Midbrain (tissue), 1 donor: ENCODE measurements at regions not wholly inside any gene's neighbourhood (a gene's known extent, or its start where the extent isn't known, plus 50 kb on each side); places are given as distances from the start of the nearest gene placed in this dataset.

Experiments
- DNase-seq: peaks from one replicate; lab custom pipeline; 2025; lab: John Stamatoyannopoulos, UW

DNA sequence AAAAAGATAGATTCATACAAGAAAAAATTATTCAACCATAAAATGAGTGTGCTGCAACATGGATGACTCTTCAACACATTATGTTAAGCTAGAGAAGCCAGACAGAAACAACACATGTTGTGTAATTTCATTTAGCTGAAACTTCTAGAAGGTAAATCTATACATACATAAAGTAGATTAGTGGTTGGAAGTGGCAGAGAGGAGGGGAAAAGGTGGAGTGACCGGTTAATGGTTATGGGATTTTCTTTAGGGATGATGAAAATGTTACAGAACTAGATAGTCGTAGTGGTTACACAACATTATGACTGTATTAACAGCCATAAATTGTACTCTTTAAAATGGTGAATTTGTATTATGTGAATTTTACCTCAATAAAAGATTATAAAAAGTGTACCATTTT lies 304.1 kb upstream of the SLC35B3 start:
- no peak for DNase-seq

DNA sequence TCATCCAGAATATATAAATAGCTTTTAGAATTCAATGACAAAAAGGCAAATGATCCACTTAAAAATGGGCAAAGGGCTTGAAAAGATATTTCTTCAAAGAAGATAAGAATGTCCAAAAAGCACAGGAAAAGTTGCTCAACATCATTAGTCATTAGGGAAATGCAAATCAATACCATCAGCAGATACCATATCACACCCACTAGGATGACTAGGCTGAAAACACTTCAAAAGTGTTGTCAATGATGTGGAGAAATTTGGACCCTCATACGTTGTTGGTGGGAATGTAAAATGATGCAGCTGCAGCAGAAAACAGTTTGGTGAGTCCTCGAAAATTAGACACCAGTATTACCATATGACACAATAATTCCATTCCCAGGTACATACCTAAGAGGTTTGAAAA lies 303.6 kb upstream of the SLC35B3 start:
- DNase-seq, result no peak

DNA sequence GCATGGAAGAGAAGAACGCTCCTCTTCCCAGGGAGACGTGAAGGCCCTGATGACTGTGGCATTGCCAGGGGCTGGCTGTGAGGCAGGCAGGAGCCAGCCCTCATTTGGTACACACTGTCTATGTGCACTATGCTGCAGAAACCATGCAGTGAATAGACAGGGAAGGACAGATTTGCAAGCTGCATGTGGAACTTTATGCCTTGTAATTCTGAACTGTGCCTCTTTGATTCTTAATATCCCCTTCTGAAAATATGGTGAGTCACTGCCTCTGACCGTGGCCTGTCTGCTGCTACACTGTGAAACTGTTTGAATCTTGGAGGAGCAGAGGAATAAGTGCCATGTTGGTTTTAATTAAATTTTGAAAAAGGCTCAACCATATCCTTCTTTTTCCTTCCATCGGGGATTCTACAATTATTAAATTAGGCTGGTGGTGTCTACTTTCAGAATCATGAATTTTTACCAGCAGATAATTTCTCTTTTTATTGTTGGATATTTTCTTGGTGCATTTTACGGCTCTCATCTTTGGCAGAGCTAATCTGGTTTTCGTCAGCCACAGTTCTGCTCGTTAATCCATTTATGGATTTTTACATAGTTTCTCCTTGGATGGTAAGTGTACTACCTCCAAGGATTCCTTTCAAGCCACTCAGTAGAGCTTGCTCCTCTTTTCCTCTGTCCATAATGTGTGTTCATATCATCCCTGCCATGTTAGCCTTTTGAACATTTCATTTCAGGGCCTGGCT lies 301.0 kb upstream of the SLC35B3 start:
- DNase-seq, result no peak

DNA sequence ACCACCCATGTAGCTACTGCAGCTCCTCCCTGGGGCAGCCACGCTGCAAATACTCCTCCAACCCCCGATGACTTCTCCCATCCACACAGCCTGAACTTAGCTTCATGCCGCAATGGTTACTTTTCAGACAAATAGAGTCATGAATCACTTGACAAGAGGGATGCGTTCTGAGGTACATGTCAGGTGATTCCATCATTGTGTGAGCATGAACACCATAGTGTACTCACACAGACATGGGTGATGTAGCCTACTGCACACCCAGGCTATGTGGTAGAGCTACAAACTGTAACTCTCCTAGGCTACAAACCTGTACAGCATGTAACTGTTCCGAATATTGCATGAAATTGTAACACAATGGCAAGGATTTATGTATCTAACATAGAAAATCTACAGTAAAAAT lies 298.5 kb upstream of the SLC35B3 start:
- no peak for DNase-seq

DNA sequence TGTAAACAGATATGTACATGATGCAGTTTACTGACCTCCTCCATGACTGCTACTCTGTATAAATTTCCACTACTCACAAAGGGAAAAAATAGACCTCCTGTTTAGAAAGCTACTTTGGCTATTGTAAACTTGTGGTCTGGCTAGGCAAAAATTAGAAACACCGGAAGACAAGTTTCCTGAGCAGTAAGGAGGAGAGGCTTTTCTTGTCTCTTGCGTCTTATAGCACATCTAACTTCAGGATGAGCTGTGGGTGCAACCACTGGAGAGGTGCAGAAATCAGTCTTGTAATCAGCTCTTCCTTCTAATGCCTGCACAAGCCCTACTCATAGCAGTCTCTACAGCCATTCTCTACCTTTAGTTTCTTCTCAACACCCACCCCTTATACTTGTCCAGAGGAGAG lies 296.5 kb upstream of the SLC35B3 start:
- no peak for DNase-seq

DNA sequence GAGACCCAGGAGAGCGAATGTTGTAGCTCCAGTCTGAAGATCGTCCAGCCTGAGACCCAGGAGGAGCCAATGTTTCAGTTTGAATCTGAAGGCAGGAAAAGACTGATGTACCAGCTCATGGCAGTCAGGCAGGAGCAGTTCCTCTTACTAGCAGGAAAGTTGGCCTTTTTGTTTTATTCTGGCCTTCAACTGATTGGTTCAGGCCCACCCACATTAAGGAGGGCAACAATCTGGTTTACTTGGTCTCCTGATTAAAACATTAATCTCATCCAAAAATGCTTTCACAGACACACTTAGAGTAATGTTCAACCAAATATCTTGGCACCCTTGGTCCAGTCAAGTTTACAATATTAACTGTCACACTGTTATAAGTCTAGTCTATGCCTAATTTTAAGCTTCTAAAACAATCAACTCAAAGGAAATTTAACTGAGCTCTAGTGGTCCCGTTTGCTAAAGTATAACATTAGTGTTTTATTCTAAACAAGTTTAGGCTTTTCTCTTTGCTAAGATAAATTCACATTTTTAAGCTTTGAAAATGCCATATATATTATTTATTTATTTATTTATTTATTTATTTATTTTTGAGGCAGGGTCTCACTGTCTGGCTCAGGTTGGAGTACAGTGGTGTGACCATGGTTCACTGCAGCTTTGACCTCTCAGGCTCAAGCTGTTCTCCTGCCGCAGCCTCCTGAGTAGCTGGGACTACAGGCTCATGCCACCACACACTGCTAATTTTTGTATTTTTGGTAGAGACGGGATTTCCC lies 275.5 kb upstream of the SLC35B3 start:
- no peak for DNase-seq

DNA sequence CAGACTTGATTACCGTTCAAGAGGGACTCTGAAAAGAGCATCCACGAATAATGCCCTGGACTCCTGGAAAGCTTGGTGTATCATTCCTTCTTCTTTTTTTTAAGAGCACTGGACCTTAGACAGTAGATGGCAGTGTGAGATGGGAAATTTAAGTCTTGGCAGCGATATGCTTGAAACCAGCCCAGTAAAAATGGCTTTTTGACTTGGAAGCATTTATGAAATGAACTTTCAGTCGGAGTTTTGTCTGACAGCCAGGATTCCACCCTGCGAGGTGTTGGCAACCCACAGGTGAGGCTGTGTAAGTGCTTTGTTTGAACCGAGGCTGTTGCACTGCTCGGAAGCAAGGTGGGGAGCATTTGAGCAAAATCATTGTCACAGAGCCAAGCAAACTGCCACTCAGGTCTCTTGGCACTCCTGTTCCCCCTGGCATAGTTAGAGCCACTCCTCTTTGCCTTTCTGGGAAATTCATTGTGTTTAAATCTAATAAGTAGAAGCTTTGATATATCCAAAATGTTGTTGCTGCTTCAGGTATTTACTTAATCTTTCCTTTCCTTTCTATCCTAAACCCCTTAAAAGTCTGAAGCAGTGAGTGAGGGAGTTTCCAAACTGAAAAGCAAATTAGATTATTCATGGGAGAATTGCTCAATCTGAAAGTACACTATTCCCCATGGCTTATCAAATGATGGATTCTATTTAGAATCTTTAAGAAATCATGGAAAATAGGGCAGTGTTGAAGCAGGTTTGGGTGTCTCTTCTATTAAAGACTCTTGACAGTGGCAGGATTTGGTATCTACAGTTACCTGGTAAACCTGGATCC lies 272.8 kb upstream of the SLC35B3 start:
- DNase-seq, result peak; percentile 5

DNA sequence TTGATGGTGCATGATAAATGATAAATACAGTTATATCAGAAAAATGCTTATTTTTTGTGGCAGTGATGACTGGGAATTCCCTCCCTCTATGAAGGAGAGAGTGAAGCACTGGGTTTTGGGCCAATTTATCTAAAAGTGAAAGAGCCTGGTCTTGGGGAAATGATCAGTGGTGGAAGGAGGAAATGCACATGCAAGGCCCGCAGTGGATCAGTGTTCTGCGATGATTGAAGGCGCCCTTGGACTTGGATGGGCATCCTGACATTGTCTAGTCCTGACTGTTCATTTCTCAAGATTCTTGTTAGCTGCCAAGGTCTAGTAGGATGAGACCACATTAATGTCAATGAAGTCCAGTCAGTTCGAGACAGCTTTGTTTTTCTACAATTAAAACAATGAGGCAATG lies 272.0 kb upstream of the SLC35B3 start:
- no peak for DNase-seq

DNA sequence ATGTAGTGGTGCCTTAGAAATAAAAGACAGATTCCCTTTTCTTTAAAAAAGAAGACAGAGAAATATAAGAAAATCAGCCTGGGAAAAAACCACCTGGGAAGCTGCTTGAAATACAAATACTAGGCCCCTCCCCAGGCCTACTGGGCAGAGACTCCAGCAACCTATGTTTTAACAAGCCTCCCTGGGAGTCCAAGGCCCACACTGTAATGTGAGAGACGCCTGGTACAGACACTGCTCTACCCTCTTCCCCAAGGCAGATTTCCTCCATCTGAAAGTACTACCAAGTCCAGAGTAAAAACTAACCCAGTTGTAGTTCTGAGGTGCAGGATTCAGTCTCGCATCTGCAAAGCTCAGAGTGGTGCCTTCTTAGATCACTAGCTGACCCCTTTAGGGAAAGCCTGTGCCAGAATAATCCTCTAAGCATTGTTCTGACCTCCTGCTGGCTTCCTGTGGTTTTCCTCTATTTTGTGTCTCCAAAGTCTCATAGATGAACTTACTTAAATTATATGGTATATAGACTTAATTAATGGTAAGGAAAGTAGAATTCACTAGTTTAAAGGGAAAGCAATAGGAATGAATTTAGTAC lies 270.2 kb upstream of the SLC35B3 start:
- DNase-seq, result no peak

DNA sequence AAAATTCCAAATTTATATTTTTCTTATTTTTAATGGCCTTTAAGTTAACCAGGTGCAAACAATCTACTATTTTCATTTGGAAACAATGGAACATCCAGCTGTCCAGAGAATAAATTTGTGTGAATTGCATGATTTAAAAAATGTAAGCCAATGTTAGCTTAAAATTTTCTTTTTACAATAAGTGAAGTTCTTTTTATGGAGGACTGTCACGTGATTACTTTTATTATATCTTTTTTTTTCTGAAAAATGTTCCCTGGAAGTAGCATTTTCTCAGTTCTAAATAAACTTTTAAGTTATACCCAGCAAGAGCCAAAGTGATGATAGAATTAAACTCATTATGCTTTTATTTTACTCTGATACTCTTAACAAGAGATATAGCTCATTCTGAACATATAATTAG lies 267.7 kb upstream of the SLC35B3 start:
- no peak for DNase-seq

DNA sequence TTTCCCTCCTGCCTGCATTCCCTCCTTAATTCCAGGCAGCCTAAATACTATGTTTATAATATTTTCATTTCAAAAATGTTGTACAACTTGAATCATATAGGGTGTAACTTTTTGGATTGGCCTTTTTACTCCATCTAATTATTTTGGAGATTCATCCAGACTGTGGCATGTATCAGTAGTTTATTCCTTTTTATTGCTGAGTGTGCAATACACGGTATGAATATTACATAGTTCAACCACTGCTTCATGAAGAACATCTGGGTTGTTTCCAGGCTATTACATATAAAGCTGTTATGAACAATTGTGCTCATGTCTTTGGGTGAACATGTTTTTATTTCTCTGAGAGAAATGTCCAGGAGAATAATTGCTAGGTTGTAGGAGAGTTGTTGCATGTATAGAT lies 253.5 kb upstream of the SLC35B3 start:
- no peak for DNase-seq

DNA sequence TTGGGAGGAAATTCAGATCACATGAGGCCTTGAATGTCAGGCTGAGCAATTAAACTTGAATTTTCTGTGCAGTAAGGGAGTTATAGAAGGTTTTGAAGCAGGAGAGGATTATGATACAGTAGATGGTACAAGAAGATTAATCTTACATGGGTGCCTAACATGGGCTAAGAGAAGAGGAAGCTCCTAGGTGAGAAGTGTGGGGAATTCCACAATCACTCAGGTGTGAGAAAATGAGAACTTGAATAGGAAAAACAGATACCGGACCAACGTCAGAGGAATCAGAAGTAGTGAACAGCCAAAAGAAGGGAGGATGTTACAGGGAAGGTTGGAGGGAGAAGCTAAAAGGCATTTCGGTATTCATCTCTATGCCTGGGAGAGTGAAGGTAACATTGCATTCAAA lies 250.7 kb upstream of the SLC35B3 start:
- DNase-seq, result no peak

DNA sequence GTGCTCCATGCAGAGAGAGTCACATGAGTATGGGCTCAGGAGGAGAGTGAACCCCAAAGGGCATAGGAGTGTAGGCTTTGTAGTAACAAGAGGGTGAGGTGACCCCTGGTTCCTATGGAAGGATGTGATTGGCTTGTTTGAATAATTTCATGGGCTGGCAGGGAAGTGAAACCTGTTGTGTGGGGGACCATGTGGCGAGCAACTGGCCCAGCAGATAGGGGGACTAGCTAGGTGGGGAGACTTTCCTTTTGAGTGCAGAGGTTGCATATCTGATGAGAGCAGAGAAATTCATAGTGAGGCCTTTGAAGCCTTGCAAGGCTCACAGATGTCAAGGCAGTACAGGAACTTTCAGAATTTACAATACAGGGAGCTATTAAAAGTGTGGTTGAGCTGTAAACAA lies 247.9 kb upstream of the SLC35B3 start:
- DNase-seq, result no peak

DNA sequence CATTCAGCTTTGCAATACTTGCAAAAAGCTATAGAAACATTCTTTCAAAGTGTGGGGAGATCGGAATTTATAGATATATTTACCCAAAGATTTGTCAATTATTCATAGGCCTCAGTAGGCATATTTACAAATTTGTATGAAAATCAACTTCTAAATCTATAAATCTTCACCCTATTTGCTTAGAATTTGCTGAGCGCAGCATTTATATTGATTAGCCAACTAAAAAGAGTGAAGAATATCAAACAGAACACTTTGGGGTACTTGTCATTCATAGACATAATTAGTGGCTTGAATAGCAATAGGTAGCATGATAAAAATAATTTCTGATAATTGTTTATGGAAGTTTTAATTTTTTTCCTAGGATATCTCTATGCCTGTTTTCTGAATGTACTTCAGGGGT lies 244.5 kb upstream of the SLC35B3 start:
- DNase-seq, result no peak

DNA sequence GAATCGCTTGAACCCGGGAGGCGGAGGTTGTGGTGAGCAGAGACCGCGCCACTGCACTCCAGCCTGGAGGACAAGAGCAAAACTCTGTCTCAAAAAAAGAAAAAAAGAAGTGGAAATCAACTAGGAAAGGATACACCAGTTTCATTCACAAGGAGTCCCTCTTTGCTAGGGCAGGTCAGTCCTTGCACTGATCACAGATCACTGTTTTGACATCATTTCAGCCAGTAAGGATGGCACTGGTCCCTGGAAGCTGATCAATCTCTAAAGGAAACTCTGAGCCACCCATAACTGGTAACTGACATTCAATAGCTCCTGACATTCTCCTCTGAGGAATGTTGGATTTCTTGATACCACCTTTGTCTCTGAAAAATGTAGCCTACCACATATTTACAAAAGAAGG lies 243.1 kb upstream of the SLC35B3 start:
- DNase-seq, result no peak

DNA sequence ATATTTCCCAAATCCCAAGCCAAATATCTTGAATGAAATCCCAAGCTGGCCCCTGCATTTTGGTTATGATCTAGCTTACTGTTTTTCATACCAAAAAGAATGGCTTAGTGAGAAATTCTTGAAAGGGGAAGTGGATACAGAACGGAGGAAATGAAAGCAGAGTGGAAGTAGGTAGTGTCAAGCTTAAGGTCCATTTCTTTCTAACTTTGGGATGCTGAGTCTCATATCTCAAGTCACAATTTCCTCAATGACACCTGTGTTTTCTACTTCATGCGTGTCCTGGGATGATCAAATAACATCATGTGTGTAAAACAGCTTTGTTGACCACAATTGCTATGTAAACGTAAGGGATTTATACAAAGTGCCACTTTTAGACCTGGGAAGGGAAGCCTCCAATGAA lies 238.8 kb upstream of the SLC35B3 start:
- no peak for DNase-seq

DNA sequence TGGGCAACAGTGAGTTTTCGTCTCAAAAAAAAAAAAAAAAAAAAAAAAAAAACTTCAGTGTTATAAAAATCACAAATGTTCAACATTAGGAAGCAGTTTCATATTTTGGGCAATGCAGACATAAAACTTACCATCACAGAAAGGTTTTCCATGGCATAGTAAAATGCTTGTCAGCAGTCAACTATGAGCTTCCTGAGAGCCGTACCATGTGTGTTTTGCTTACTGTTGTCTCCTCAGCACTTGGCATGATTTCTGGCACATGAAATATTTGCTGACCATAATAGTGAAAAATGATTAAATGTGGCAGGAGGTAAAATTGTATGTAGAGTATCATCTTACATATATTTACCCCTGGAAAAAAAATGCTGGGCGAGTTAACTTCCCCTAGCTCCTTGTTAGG lies 237.5 kb upstream of the SLC35B3 start:
- no peak for DNase-seq

DNA sequence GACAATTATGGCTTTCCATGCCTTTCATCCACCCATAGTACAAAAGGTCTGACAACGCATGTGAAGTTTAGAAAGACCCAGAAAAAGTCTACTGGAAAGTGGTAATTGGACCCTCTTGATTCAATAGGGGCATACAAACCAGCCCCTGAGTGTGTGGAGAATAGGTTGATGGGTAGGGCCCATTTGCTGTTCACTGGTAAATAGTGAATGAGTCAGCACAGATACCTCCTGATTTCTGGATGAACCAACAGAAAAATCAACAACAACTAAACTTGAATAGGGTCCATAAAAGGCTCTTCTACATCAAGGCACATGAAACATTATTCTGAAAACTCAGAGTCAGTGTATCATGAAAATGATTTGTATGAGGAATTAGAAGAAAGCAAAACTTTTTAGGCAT lies 235.4 kb upstream of the SLC35B3 start:
- DNase-seq, result no peak

DNA sequence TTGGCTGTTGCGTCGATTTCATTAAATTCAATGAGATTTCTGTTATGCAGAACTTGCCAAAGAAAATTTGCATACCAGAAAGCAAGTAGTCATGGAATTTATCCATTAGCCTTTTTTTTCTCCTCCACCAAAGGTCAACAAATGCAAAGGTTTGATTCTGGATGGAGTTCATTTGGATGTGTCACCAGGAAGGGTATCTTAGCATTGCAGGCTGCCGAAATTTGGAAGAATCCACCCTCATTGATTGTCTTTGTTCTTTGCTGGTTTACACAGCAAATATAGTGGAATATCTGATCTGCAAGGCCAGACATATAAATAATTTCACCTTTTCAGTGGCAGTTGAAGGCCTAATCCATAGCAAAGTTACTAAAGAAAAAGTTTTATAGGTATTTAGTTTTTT lies 229.4 kb upstream of the SLC35B3 start:
- DNase-seq, result no peak

DNA sequence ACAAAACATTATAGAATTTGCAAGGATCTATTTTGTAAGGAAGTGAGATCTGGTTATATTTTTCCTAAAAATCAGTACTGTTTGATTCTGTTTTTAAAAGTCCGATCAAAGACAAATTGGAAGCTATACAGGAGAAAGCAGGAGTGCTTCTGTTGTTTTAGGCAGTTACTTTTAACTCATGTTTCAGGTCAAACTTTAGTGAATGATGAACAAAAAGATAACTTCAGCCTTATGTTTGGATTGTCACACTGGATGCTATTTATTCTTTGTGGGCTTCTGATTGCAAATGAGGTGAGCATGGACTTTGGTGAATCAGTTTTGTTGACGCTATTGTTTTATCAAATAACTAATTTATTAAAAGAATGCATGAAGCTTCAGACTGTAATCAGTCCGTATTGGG lies 228.7 kb upstream of the SLC35B3 start:
- DNase-seq, result no peak

DNA sequence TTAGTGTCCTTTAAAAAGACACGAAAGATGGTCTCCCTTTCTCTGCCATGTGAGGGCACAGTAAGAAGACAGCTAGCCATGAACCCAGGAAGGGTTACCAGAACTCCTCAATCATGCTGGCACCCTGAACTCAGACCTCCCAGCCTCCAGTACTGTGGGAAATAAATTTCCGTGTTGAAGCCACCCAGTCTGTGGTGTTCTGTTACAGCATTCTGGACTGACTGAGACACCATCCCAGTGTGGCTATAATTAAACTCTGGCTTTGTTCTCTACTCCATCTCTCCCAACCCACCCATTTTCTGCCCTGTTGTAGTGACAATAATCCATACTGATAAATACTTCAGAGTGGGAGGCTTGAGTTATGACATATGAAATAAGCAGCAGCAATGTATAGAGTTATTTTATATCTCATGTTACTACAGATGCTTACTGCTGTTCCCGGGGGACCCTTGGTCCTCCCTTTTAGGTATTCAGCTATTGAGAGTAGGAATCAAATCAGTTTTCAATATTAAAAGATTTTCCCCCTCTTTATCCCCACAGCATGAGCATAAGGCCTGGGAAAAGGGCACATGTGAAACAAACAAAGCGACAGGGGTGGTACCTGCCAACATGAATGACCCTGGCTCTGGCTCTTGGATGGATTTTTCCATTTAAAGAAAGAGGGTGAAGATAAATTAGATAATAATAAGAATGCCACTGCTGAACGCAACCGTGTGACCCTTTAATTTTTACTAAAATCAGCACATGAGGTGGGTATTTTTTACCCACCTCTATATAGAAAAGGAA lies 224.3 kb upstream of the SLC35B3 start:
- no peak for DNase-seq

DNA sequence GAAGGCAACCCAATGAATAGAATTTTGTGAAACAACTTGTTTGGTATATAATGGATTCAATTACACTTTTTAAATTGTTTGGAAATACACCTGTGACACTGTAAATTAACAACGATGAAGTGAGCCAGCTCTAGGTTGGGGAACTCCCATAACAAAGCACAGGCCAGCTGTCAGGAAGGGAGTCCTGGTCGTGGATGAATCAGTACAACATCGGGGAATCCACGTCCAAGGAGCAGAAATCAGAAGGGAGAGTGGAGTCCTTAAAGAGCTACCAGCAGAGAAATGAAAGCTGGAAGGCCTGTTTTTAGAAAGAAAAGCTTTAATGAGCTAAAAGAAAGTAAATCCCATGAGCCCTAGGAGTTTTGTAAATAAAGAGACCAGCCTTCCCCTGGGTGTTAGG lies 223.1 kb upstream of the SLC35B3 start:
- DNase-seq, result no peak
